Mucosa of rectum (tissue), 2 donors: ENCODE measurements at regions not wholly inside any gene's neighbourhood (a gene's known extent, or its start where the extent isn't known, plus 50 kb on each side); places are given as distances from the start of the nearest gene placed in this dataset.

Experiments
- H3K27ac ChIP-seq, 2 donors: one replicate each; pipeline ENCODE4 v1.7.0; 2013; ENCODE audit warnings: inconsistent platforms in 2 of 2, low read depth in 2 of 2, low read length in 2 of 2
- H3K27me3 ChIP-seq, 2 donors: one replicate each; pipeline ENCODE4 v1.7.0; 2013; ENCODE audit warnings: low read length in 2 of 2; ENCODE audit not compliant: control insufficient read depth in 2 of 2, insufficient read depth in 2 of 2
- H3K36me3 ChIP-seq, 2 donors: one replicate each; pipeline ENCODE4 v1.7.0; 2013; ENCODE audit warnings: low read length in 2 of 2; ENCODE audit not compliant: control insufficient read depth in 2 of 2, insufficient read depth in 2 of 2
- H3K4me1 ChIP-seq, 2 donors: one replicate each; pipeline ENCODE4 v1.7.0; 2013; ENCODE audit warnings: low read length in 2 of 2, mild to moderate bottlenecking in 1 of 2; ENCODE audit not compliant: control insufficient read depth in 2 of 2, insufficient read depth in 2 of 2
- H3K4me3 ChIP-seq, 2 donors: one replicate each; pipeline ENCODE4 v1.7.0; 2013; ENCODE audit warnings: low read length in 2 of 2
- H3K9ac ChIP-seq, 2 donors: one replicate each; pipeline ENCODE4 v1.7.0; 2013; ENCODE audit warnings: low read length in 2 of 2, low read depth in 1 of 2, mild to moderate bottlenecking in 1 of 2
- H3K9me3 ChIP-seq, 2 donors: one replicate each; pipeline ENCODE4 v1.7.0; 2013; ENCODE audit warnings: low read length in 2 of 2; ENCODE audit not compliant: control insufficient read depth in 2 of 2
- donor health status: healthy.
- donor health status: Normal muscosa, but diverticular disease.

- Histone ChIP-seq H3K27me3 (no peaks in the 10 kb centered on the region), H3K36me3 (no peaks in the 10 kb centered on the region), H3K4me1 (no peaks in the 10 kb centered on the region), H3K9ac (no peak overlapping the region), H3K4me3 (no peak overlapping the region), H3K27ac (no peak overlapping the region), H3K9me3 (no peaks in the 10 kb centered on the region)
Observed at GRCh38 chr10:8187171-8187666, 132.7 kb downstream of the GATA3 start.

DNA sequence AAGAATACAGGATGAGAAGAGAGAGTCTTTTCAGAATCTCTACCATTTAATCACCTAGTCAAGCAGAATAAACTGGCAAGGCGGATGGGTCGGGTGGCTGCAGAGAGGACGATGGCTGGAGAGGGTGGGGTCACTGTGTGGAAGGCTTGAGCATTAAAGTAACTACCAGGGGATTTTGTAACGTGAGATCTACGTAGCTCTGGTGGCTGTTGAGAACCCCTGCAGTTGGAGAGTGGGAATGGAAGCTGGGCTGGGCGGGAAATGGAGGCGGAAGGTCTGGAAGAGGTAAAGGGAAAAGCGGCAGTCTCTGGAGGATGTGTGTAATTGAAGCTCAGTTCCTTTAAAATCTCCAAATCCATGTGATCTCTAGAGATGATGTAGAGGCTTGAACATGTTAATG lies 135.0 kb downstream of the GATA3 start:
- Histone ChIP-seq H3K9ac (no peak overlapping the region), H3K27me3 (no peaks in the 10 kb centered on the region), H3K27ac (no peak overlapping the region), H3K36me3 (no peaks in the 10 kb centered on the region), H3K4me1 (no peaks in the 10 kb centered on the region), H3K9me3 (no peaks in the 10 kb centered on the region), H3K4me3 (no peak overlapping the region)

DNA sequence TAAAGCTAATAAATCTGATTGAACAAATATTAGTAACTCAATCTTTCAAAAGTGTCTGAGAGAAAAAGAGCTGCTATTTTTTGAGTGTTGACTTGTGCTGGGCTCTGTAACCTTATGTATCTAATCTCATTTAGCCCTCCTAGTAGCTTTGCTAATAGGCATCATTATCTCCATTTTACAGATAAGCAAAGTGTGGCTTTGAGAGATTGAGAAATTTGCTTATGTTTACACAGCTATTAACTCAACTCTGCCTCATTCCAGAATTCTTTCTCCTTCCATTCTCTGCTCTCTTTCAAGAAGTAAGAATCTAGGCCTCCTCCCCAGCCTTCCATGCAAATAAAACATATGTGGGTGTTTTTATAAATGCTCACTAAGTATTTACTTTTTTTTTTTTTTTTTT lies 137.8 kb downstream of the GATA3 start:
- Histone ChIP-seq H3K4me3 (no peak overlapping the region), H3K27me3 (no peaks in the 10 kb centered on the region), H3K36me3 (no peaks in the 10 kb centered on the region), H3K4me1 (no peaks in the 10 kb centered on the region), H3K9me3 (no peaks in the 10 kb centered on the region), H3K9ac (no peak overlapping the region), H3K27ac (no peak overlapping the region)

- Histone ChIP-seq H3K36me3 (no peaks in the 10 kb centered on the region), H3K9me3 (no peaks in the 10 kb centered on the region), H3K27me3 (no peaks in the 10 kb centered on the region), H3K9ac (no peak overlapping the region), H3K4me3 (no peak overlapping the region), H3K27ac (no peak overlapping the region), H3K4me1 (no peaks in the 10 kb centered on the region)
Observed at GRCh38 chr10:8193546-8193945, 139.1 kb downstream of the GATA3 start.

GRCh38 chr10:8194050-8194449 lies 139.6 kb downstream of the GATA3 start:
- Histone ChIP-seq H3K4me1 (no peaks in the 10 kb centered on the region), H3K36me3 (no peaks in the 10 kb centered on the region), H3K9me3 (no peaks in the 10 kb centered on the region), H3K4me3 (no peak overlapping the region), H3K27me3 (no peaks in the 10 kb centered on the region), H3K9ac (no peak overlapping the region), H3K27ac (no peak overlapping the region)

GRCh38 chr10:8206882-8207281 lies 152.4 kb downstream of the GATA3 start:
- no peaks in the 10 kb centered on the region for H3K4me1 ChIP-seq
- H3K27ac ChIP-seq, result no peak overlapping the region
- no peaks in the 10 kb centered on the region for H3K9me3 ChIP-seq
- H3K9ac ChIP-seq, result no peak overlapping the region
- H3K36me3 ChIP-seq, result no peaks in the 10 kb centered on the region
- no peak overlapping the region for H3K4me3 ChIP-seq
- H3K27me3 ChIP-seq, result no peaks in the 10 kb centered on the region

- H3K36me3 ChIP-seq, result no peaks in the 10 kb centered on the region
- H3K9me3 ChIP-seq, result no peaks in the 10 kb centered on the region
- no peaks in the 10 kb centered on the region for H3K4me1 ChIP-seq
- H3K4me3 ChIP-seq, result no peak overlapping the region
- no peak overlapping the region for H3K9ac ChIP-seq
- no peak overlapping the region for H3K27ac ChIP-seq
- no peaks in the 10 kb centered on the region for H3K27me3 ChIP-seq
Observed at GRCh38 chr10:8211631-8212030, 157.1 kb downstream of the GATA3 start.

- no peaks in the 10 kb centered on the region for H3K9me3 ChIP-seq
- no peak overlapping the region for H3K4me3 ChIP-seq
- H3K9ac ChIP-seq, result no peak overlapping the region
- no peaks in the 10 kb centered on the region for H3K27me3 ChIP-seq
- H3K27ac ChIP-seq, result no peak overlapping the region
- H3K4me1 ChIP-seq, result no peaks in the 10 kb centered on the region
- no peaks in the 10 kb centered on the region for H3K36me3 ChIP-seq
Observed at GRCh38 chr10:8213735-8214134, 159.2 kb downstream of the GATA3 start.

DNA sequence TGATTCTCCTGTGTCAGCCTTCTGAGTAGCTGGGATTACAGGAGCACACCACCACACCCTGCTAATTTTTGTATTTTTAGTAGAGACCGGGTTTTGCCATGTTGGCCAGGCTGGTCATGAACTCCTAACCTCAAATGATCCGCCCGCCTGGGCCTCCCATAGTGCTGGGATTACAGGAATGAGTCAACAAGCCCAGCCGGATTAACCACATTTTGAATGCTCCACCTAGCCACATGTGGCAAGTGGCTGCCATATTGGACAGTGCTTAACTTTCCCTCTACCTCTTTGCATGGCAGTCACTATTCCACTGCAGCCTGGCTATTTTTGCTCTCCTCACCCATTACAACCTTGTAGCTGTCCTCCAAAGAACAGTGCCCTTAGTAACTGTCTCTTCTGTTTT lies 160.1 kb downstream of the GATA3 start:
- Histone ChIP-seq H3K36me3 (no peaks in the 10 kb centered on the region), H3K9ac (no peak overlapping the region), H3K27me3 (no peaks in the 10 kb centered on the region), H3K4me3 (no peak overlapping the region), H3K4me1 (no peaks in the 10 kb centered on the region), H3K27ac (no peak overlapping the region), H3K9me3 (no peaks in the 10 kb centered on the region)

DNA sequence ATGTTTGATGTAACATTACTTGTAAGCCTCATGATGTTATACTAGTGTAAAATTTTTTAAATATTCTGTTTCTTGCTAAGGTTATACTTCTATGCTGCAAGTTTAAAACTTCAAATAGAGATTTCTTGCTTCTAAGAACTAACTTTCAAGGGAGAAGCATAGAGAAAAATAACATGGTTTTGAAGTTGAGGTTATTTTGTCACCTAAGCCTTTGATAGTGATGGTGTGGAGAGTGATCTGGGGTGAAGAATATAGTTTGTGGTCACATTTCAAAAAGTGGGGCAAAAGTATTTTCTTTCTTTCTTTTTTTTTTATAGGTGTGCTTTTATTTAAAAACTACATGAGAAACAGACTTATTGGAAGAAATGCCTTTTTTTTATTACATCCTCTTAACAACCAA lies 162.4 kb downstream of the GATA3 start:
- no peak overlapping the region for H3K27ac ChIP-seq
- no peak overlapping the region for H3K4me3 ChIP-seq
- no peaks in the 10 kb centered on the region for H3K36me3 ChIP-seq
- no peaks in the 10 kb centered on the region for H3K27me3 ChIP-seq
- H3K9ac ChIP-seq, result no peak overlapping the region
- H3K9me3 ChIP-seq, result no peaks in the 10 kb centered on the region
- no peaks in the 10 kb centered on the region for H3K4me1 ChIP-seq

DNA sequence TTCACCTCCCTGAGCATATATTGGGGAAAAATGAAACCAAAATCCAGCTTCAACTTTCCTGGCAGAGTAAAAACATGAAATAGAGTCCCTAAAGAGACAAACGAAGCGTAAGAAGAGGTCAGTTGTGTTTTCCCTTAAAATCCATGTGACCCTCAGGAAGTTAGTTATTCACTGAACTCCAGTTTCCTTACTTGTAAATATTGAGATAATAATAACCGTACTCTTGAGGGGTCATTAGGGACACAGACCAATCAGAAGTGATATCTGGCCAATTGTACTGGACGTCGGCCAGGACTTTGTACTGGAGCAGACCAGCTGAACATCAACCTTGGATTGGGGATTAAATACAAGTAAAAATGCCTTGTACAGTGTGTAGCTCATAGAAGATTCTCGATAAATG lies 167.0 kb downstream of the GATA3 start:
- Histone ChIP-seq H3K4me1 (no peaks in the 10 kb centered on the region), H3K4me3 (no peak overlapping the region), H3K36me3 (no peaks in the 10 kb centered on the region), H3K9me3 (no peaks in the 10 kb centered on the region), H3K27me3 (no peaks in the 10 kb centered on the region), H3K9ac (no peak overlapping the region), H3K27ac (no peak overlapping the region)
